Heart right ventricle (tissue), 16 donors: ENCODE measurements at regions not wholly inside any gene's neighbourhood (a gene's known extent, or its start where the extent isn't known, plus 50 kb on each side); places are given as distances from the start of the nearest gene placed in this dataset.

Experiments
- ATAC-seq, 8 donors: fragments of 200-7000 bp; cut with Tn5 transposase; one replicate each; pipeline ENCODE4 v1.9.1; 2020; ENCODE audit warnings: mild to moderate bottlenecking in 8 of 8, moderate library complexity in 8 of 8, moderate number of reproducible peaks in 1 of 8
- DNase-seq, 2 donors: peaks; one replicate each; pipeline ENCODE4 v3.0.0-alpha.2; 2020
- H3K27ac ChIP-seq, 10 donors: fragments of 200-600 bp; sonication (generic) in 2 of 10; one replicate each; pipeline versions ENCODE4 v1.5.0 to v1.8.0; 2020 to 2022; ENCODE audit warnings: mild to moderate bottlenecking in 3 of 10
- H3K27me3 ChIP-seq, 7 donors: fragments of 200-600 bp; one replicate each; pipeline ENCODE4 v1.8.0; 2021 to 2022; ENCODE audit warnings: mild to moderate bottlenecking in 2 of 7
- H3K36me3 ChIP-seq, 9 donors: fragments of 200-600 bp; sonication (generic) in 1 of 9; one replicate each; pipeline versions ENCODE4 v1.5.0 to v1.8.0; 2020 to 2022; ENCODE audit warnings: mild to moderate bottlenecking in 2 of 9
- H3K4me1 ChIP-seq, 9 donors: fragments of 200-600 bp; sonication (generic) in 1 of 9; one replicate each; pipeline versions ENCODE4 v1.5.0 to v1.8.0; 2020 to 2022; ENCODE audit warnings: mild to moderate bottlenecking in 4 of 9
- H3K4me3 ChIP-seq, 10 donors: fragments of 200-600 bp; sonication (generic) in 2 of 10; one replicate each; pipeline versions ENCODE4 v1.5.0 to v1.8.0; 2020 to 2022; ENCODE audit warnings: mild to moderate bottlenecking in 7 of 10, moderate library complexity in 2 of 10
- H3K9me3 ChIP-seq, 11 donors: fragments of 200-600 bp in 10 of 11; sonication (generic) in 2 of 11; one replicate each; pipeline versions ENCODE4 v1.5.0 to v1.8.0; 2013 to 2022; ENCODE audit warnings: mild to moderate bottlenecking in 2 of 11, control low read depth in 1 of 11, moderate library complexity in 1 of 11
- CTCF ChIP-seq, 9 donors: fragments of 200-600 bp; sonication (generic) in 2 of 9; IDR thresholded peaks; one replicate each; pipeline versions ENCODE4 v1.5.0 to v1.8.0; 2021 to 2022; ENCODE audit warnings: antibody characterized with exemption in 9 of 9, mild to moderate bottlenecking in 5 of 9, moderate library complexity in 1 of 9
- WGBS, 2 donors: extraction: QIAGEN DNeasy Blood & Tissue Kit; methylation state at CpG; one replicate each; pipeline ENCODE4 v1.1.7; 2013; ENCODE audit warnings: inconsistent platforms in 1 of 2; 5-methylcytosine and 5-hydroxymethylcytosine counted together
- intact Hi-C, 10 donors: fragments of 100-400 bp; cut with DNase I; formaldehyde crosslinking; loops; one replicate each; pipeline versions ENCODE4 v1.11.1 to v1.14.2; 2022
- donor health status: Arrhythmogenic right ventricular cardiomyopathy.
- donor health status: ischemic (EF 13 %, LVEDD 7.1; RV severe dilation, severe dysfunction).
- donor health status: healthy with polysubstance abuse.
- donor health status: DM: no; HTN: yes; CAD: no.
- donor health status: DM: no; HTN: no; CAD: no.
- donor health status: ischemic (EF 25% LVEDD 6.9; RV normal size, moderate dysfunction).
- donor health status: ischemic (EF 25% LVEDD 5.7; RV mildly dilated, moderate dysfunction).
- donor health status: healthy.
- donor health status: DM: yes; HTN: yes; CAD: no.
- donor health status: Ischemic cardiomyopathy.
- donor health status: ischemic (EF 35%, LVEDD 5.7; RV mildly dilated, moderate dysfunction).
- donor health status: nonischemic (EF 11% LVEDD 7.7; RV severe dilation, severe dysfunction).
- donor health status: DM: yes; HTN: yes; CAD: no.
- donor health status: PGD.
- donor health status: ischemic (EF 29% LVEDD 5.4; RV normal size, mild dysfunction).
- donor health status: nonischemic (EF 23%, LVEDD 6.1; RV moderate dilation, normal function).

- ATAC-seq = no peak
- DNase-seq = no peak
- Histone ChIP-seq H3K27ac (no peak overlapping the region), H3K4me3 (no peak overlapping the region), H3K9me3 (no peaks in the 10 kb centered on the region), H3K36me3 (no peaks in the 10 kb centered on the region), H3K4me1 (no peaks in the 10 kb centered on the region), H3K27me3 (no peaks in the 10 kb centered on the region)
- 77 to 92% methylated on average over 2 of the region's 2 CpGs for WGBS, 2 donors
- intact Hi-C loops = no loop called here
- TF ChIP-seq CTCF (IDR thresholded peaks at IDR 0.05) = no peak
Observed at GRCh38 chr12:86744547-86745212, 488.5 kb upstream of the MGAT4C start.

GRCh38 chr12:86743875-86744536 lies 487.8 kb upstream of the MGAT4C start:
- Histone ChIP-seq H3K4me1 (no peaks in the 10 kb centered on the region), H3K27me3 (no peaks in the 10 kb centered on the region), H3K27ac (no peak overlapping the region), H3K9me3 (no peaks in the 10 kb centered on the region), H3K36me3 (no peaks in the 10 kb centered on the region), H3K4me3 (no peak overlapping the region)
- intact Hi-C loops = no loop called here
- DNase-seq = no peak
- WGBS, 2 donors = 73 to 85% methylated on average over 5 of the region's 5 CpGs
- no peak for TF ChIP-seq CTCF (IDR thresholded peaks at IDR 0.05)
- ATAC-seq = no peak

- H3K27me3 ChIP-seq = no peaks in the 10 kb centered on the region
- H3K9me3 ChIP-seq = no peaks in the 10 kb centered on the region
- intact Hi-C loops = no loop called here
- no peak overlapping the region for H3K4me3 ChIP-seq
- H3K4me1 ChIP-seq = no peaks in the 10 kb centered on the region
- no peak for DNase-seq
- no peak for TF ChIP-seq CTCF (IDR thresholded peaks at IDR 0.05)
- no peaks in the 10 kb centered on the region for H3K36me3 ChIP-seq
- no peak overlapping the region for H3K27ac ChIP-seq
- WGBS, 2 donors = 96 to 98% methylated on average over 1 of the region's 1 CpG
- no peak for ATAC-seq
Observed at GRCh38 chr12:86741531-86741930, 485.3 kb upstream of the MGAT4C start.

GRCh38 chr12:86735851-86736250 lies 479.7 kb upstream of the MGAT4C start:
- Histone ChIP-seq H3K36me3 (no peaks in the 10 kb centered on the region), H3K4me1 (no peaks in the 10 kb centered on the region), H3K27me3 (no peaks in the 10 kb centered on the region), H3K4me3 (no peak overlapping the region), H3K9me3 (no peaks in the 10 kb centered on the region), H3K27ac (no peak overlapping the region)
- ATAC-seq (no peak), DNase-seq (no peak)
- intact Hi-C loops = no loop called here
- no peak for TF ChIP-seq CTCF (IDR thresholded peaks at IDR 0.05)
